ENCODE measurements at regions not wholly inside any gene's neighbourhood (a gene's known extent, or its start where the extent isn't known, plus 50 kb on each side); places are given as distances from the start of the nearest gene placed in this dataset.
A peak's percentile ranks its signal among the peaks of the same experiment; 100 is the strongest.

- H3K9me3 Mint-ChIP-seq = peaks cover 10 to 20% of the 10 kb centered on the region in 2 donors
- peak; percentile 22 for ATAC-seq
- H3K4me3 Mint-ChIP-seq = no peak overlapping the region
- peak overlapping the region in 1 of 2 donors; percentile 74 for H3K27ac Mint-ChIP-seq
- no peaks in the 10 kb centered on the region for H3K27me3 Mint-ChIP-seq
- H3K4me1 Mint-ChIP-seq = no peaks in the 10 kb centered on the region
- DNase-seq = no peak
Observed at GRCh38 chr10:131771634-131772358, 129.0 kb upstream of the PPP2R2D start.

DNA sequence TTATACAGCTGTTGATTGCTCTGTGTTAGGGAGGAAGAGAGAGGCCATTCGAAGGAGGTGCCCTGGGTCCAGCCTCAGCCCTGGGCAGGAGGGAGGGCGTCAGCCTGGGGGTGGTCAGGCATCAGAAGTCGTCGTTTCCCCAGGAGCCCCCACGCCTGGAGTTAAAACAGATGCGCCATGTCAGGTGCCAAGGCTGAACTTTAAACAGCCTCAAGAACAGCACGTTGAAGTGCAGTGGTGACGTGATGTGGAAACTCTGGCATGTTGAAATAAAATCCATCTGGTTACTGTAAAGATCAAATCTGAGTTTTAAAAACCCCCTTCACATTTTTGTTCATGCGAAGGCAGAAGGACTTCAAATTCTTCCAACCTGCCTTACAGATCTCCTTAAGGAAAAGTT, 128.4 kb upstream of the PPP2R2D start:
- ATAC-seq (no peak), DNase-seq (no peak)
- Mint-ChIP-seq H3K27ac (peak overlapping the region in 1 of 2 donors; percentile 74), H3K4me1 (no peaks in the 10 kb centered on the region), H3K27me3 (no peaks in the 10 kb centered on the region), H3K9me3 (peaks cover 17 to 26% of the 10 kb centered on the region in 2 donors), H3K4me3 (no peak overlapping the region)

- DNase-seq = no peak
- Mint-ChIP-seq H3K27ac (peak overlapping the region in 1 of 2 donors; percentile 27), H3K27me3 (no peaks in the 10 kb centered on the region), H3K9me3 (peaks cover 25 to 38% of the 10 kb centered on the region in 2 donors), H3K4me1 (no peaks in the 10 kb centered on the region), H3K4me3 (no peak overlapping the region)
- no peak for ATAC-seq
Observed at GRCh38 chr10:131773370-131774343, 127.2 kb upstream of the PPP2R2D start.

- ATAC-seq = no peak
- H3K4me3 Mint-ChIP-seq = no peak overlapping the region
- DNase-seq = no peak
- H3K4me1 Mint-ChIP-seq = no peaks in the 10 kb centered on the region
- no peaks in the 10 kb centered on the region for H3K27me3 Mint-ChIP-seq
- H3K27ac Mint-ChIP-seq = no peak overlapping the region
- peaks cover 32 to 48% of the 10 kb centered on the region in 2 donors for H3K9me3 Mint-ChIP-seq
Observed at GRCh38 chr10:131774681-131775085, 126.1 kb upstream of the PPP2R2D start.

DNA sequence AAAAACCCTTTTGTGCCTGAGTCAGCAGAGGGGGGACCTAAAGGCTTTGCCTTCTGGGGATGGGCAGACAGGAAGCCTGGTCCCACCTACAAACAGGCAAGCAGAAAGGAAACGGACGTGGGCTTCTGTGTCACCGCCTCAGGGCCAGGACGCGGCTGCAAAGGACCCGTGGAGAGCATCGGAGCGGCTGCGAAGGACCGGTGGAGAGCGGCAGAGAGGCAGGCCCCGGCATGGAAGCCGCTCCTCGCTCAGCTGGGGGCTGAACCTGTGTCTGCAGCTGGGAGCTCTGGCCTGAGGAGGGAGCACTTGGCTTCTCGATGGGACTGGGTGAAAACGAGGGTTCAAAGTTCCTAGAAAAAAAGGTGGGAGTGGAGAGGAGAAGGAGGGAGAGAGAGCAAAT, 125.4 kb upstream of the PPP2R2D start:
- Mint-ChIP-seq H3K9me3 (peaks cover 34 to 56% of the 10 kb centered on the region in 2 donors), H3K27ac (no peak overlapping the region), H3K4me3 (no peak overlapping the region), H3K27me3 (peaks cover under 1% of the 10 kb centered on the region), H3K4me1 (no peaks in the 10 kb centered on the region)
- ATAC-seq (no peak), DNase-seq (no peak)

DNA sequence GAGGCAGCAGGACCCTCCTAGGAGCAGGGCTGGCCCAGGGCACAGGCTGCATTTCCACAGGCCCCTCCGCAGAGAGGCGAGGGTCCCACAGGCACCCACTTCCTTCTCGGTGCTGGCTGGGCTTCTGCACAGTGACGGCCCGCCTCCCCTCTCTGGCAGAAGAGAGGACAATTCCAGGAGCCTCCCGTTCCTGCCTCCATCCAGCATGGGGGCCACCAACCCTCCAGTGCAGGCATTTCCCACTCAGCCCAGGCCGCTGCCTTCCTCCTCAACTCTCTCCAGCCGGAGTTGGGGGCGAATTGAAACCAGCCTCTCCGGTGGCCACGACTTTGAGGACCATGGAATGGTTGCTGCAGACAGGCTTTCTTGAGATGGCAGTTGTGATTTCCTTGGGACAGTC, 125.0 kb upstream of the PPP2R2D start:
- no peak for ATAC-seq
- Mint-ChIP-seq H3K27me3 (peaks cover 5% of the 10 kb centered on the region), H3K27ac (no peak overlapping the region), H3K4me3 (no peak overlapping the region), H3K4me1 (no peaks in the 10 kb centered on the region), H3K9me3 (peaks cover 34 to 60% of the 10 kb centered on the region in 2 donors)
- DNase-seq = no peak

DNA sequence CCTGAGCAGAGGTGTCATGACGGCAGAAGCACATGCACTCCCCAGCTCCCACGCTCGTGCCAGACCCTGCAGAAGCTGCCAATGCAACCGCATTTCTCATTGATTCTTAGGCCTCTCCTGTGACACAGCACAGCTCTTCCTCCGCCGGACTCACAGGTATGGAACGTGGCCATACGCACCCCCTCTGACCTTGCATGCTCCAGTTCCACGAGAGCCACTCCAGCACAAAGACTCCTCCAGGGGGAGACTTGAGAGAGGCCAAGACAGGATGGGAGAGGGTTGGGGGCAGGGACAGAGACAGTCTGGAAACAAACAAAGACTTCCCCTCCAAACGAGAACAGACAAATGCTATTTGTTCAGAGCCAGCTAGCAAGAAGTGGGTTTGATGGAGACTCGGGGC, 124.3 kb upstream of the PPP2R2D start:
- DNase-seq = no peak
- Mint-ChIP-seq H3K27ac (no peak overlapping the region), H3K27me3 (peaks cover 7% of the 10 kb centered on the region), H3K9me3 (peaks cover 34 to 60% of the 10 kb centered on the region in 2 donors), H3K4me1 (no peaks in the 10 kb centered on the region), H3K4me3 (no peak overlapping the region)
- no peak for ATAC-seq

DNA sequence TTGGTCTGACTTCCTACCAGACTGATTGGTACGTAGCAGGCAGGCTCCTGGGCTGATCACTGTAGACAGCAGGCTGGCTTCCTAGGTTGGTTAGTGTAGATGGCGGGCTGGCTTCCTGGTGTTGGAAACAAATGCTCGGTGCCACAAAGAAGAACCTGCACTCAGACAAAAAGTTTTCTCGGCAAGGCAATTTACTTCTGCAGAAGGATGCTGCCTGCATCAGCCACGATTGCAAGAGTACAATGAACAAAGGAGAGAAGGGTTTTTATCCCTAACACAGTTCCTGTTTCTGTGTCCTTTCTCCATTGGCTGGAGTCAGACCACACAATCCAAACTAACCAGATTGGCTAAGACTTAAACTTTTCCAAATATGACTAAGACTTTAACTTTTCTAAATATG, 123.6 kb upstream of the PPP2R2D start:
- ATAC-seq = no peak
- Mint-ChIP-seq H3K9me3 (peaks cover 34 to 60% of the 10 kb centered on the region in 2 donors), H3K27me3 (peaks cover 7% of the 10 kb centered on the region), H3K4me3 (no peak overlapping the region), H3K27ac (peak overlapping the region; percentile 4 to 86), H3K4me1 (no peaks in the 10 kb centered on the region)
- DNase-seq = no peak

DNA sequence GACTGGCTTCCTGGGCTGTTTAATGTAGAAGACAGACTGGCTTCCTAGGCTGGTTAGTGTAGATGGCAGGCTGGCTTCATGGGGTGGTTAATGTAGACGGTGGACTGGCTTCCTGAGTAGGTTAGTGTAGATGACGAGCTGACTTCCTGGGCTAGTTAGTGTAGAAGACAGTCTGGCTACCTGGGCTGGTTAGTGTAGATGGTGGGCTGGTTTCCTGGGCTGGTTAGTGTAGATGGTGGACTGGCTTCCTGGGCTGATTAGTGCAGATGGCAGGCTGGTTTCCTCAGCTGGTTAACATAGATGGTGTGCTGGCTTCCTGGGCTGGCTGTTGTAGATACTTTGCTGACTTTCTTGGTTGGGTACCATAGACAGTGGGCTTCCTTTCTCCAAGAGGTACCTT, 122.9 kb upstream of the PPP2R2D start:
- no peak overlapping the region for H3K4me3 Mint-ChIP-seq
- H3K27ac Mint-ChIP-seq = no peak overlapping the region
- DNase-seq (no peak), ATAC-seq (no peak)
- H3K4me1 Mint-ChIP-seq = no peaks in the 10 kb centered on the region
- H3K9me3 Mint-ChIP-seq = peaks cover 34 to 67% of the 10 kb centered on the region in 2 donors
- H3K27me3 Mint-ChIP-seq = peaks cover 7% of the 10 kb centered on the region

DNA sequence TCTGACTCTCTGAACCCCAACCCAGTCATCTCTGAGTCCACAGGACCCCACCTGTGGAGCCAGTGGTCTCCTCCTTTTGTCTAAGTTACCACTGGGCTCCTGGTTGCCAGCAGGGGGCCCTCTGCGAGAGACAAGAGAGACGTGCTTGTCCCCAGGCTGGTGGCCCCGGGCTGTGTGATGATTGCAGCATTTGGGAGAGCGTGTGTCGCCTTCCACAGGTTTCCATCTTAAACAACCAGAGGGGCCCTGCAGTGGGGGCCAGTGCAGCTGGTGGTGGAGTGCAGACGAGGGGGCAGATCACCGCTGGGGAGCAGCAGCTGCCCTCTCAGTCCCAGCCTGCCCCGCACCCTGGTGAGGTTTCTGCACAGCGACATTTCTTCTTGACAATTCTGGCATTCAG, 122.4 kb upstream of the PPP2R2D start:
- peaks cover 34 to 72% of the 10 kb centered on the region in 2 donors for H3K9me3 Mint-ChIP-seq
- no peak overlapping the region for H3K4me3 Mint-ChIP-seq
- DNase-seq = no peak
- no peak overlapping the region for H3K27ac Mint-ChIP-seq
- no peaks in the 10 kb centered on the region for H3K4me1 Mint-ChIP-seq
- H3K27me3 Mint-ChIP-seq = peaks cover 7% of the 10 kb centered on the region
- no peak for ATAC-seq

DNA sequence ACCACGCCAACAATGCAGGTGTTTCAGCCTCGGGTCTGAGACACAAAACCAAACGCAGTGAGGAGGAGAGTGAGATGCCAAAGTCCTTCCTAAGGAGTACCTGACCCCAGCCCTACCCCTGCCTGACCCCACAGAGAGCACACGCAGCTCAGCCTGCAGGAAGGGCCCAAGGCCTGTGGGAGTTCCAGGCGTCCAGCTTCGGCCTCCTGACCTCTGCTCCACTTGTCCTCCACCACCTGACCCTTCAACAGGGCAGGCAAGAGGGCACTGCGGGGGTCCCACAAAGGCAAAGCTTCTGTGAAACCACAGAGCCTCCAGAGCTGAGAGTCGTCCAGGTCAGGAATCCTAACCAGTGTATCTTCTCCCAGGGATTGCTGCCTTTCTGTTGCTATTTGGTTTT, 122.0 kb upstream of the PPP2R2D start:
- peaks cover 34 to 75% of the 10 kb centered on the region in 2 donors for H3K9me3 Mint-ChIP-seq

DNA sequence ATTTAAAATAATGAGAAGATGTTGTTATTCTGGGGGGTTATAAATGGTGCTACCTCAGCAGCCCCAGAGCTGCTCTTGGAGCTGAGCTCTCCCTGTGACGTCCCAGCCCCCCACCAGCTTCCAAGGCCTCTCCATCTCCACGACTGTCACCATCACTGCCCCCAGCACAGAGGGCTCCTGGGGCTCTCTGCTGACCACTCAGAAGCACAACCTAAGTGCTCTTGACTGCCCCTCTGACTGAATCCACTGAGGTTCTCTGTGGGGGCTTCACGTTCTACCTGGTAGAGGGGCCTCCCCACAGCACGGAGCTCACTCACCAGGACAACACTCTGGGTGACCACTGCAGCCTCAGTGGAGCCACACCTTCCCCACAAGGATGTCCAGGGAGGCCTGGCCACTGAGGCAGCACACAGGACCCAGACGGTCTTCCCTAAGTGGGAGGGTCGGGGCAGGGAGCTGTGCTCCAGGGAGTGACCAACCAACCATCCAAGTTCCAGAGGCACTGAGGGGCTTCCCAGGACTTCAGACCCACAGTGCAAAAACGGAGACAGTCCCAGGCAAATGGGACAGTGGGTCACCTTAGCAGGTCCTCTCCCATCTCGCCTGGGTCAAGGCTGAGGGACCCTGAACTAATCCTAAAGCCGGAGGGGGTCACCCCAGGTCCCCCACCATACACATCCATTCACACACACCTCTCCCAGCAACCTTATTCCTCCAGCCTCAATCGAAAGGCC, 121.0 kb upstream of the PPP2R2D start:
- Mint-ChIP-seq H3K4me3 (no peak overlapping the region), H3K27me3 (peaks cover 7% of the 10 kb centered on the region), H3K4me1 (no peaks in the 10 kb centered on the region), H3K9me3 (peaks cover 34 to 75% of the 10 kb centered on the region in 2 donors), H3K27ac (peak overlapping the region in 1 of 2 donors; percentile 68)
- ATAC-seq (no peak), DNase-seq (no peak)

More for the DNA sequence above, 122.0 kb upstream of the PPP2R2D start:
- DNase-seq (no peak), ATAC-seq (no peak)
- no peak overlapping the region for H3K4me3 Mint-ChIP-seq
- H3K27me3 Mint-ChIP-seq = peaks cover 7% of the 10 kb centered on the region
- H3K27ac Mint-ChIP-seq = no peak overlapping the region
- H3K4me1 Mint-ChIP-seq = no peaks in the 10 kb centered on the region

DNA sequence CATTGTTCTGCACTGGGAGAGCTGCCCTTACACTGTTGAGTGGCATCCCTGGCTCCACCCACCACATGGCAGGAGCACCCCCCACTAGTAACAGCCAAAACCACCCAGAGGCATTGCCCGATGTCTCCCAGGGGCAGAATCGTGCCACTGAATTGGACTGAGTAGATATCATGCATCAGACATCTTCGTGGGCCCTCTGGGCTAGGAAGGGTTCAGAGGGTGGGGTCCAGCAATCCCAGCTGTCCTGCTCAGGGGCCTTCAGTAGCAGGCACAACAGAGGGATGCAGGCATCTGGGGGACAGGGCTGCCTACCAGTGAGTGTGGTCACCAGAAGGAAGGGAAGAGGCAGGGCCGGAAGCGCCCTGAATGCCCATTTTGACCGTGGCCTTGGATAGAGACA, 119.7 kb upstream of the PPP2R2D start:
- H3K27ac Mint-ChIP-seq = no peak overlapping the region
- ATAC-seq = no peak
- H3K9me3 Mint-ChIP-seq = peaks cover 27 to 63% of the 10 kb centered on the region in 2 donors
- peaks cover 7% of the 10 kb centered on the region for H3K27me3 Mint-ChIP-seq
- H3K4me3 Mint-ChIP-seq = no peak overlapping the region
- DNase-seq = no peak
- H3K4me1 Mint-ChIP-seq = no peaks in the 10 kb centered on the region

DNA sequence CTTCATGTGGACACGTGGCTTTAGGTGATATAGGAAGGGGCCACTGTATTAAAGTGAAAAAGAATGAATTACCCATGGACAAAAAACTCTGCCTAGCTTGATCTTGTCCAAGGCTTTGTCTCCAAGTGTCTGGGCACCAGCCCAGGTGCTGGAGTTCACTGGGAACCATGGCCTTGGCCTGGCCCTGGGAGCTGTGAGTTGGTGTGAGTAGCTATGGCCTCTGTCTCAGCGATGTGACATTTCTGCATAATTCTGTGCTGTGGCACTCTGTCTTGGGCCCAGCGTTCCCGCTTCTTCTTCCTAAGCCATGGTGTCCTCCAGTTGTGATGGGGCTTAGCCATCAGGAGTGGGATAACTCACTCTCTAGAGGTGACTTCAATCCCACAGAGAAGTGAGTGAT, 119.0 kb upstream of the PPP2R2D start:
- H3K9me3 Mint-ChIP-seq = peaks cover 23 to 56% of the 10 kb centered on the region in 2 donors
- H3K4me1 Mint-ChIP-seq = no peaks in the 10 kb centered on the region

GRCh38 chr10:131784363-131785120, 116.3 kb upstream of the PPP2R2D start:
- Mint-ChIP-seq H3K27me3 (peaks cover 23% of the 10 kb centered on the region), H3K4me1 (no peaks in the 10 kb centered on the region), H3K4me3 (no peak overlapping the region), H3K27ac (no peak overlapping the region), H3K9me3 (peaks cover 3 to 29% of the 10 kb centered on the region in 2 donors)
- no peak for DNase-seq
- no peak for ATAC-seq

More for the DNA sequence above, 119.0 kb upstream of the PPP2R2D start:
- ATAC-seq (no peak), DNase-seq (no peak)
- H3K27me3 Mint-ChIP-seq = peaks cover 9% of the 10 kb centered on the region
- H3K27ac Mint-ChIP-seq = no peak overlapping the region
- no peak overlapping the region for H3K4me3 Mint-ChIP-seq
